ENCODE measurements at regions not wholly inside any gene's neighbourhood (a gene's known extent, or its start where the extent isn't known, plus 50 kb on each side); places are given as distances from the start of the nearest gene placed in this dataset.

GRCh38 chr14:104246401-104247335, 108.3 kb downstream of the KIF26A start:
- Histone ChIP-seq H4K20me1 (ENCODE audit: insufficient read depth) (no peaks in the 10 kb centered on the region), H3K79me2 (ENCODE audit: insufficient read depth) (no peaks in the 10 kb centered on the region), H3F3A (replicated peaks; ENCODE audit: insufficient read depth) (no peaks in the 10 kb centered on the region), H3K27ac (ENCODE audit: low read depth in 2 of 2, low read length in 1 of 2) (no peak overlapping the region), H3K9me3 (no peaks in the 10 kb centered on the region), H3K4me1 (ENCODE audit: control insufficient read depth in 1 of 2, insufficient read depth in 2 of 2, low read depth in 1 of 2, low read length in 1 of 2) (peaks cover 0 to 8% of the 10 kb centered on the region in 2 experiments; a peak in 1 of 4 replicates), H3K9ac (no peak overlapping the region), H3K4me2 (no peak overlapping the region), H3K4me3 (ENCODE audit: low read depth in 2 of 2, low read length in 1 of 2) (no peak overlapping the region), H3K9me2 (no peaks in the 10 kb centered on the region), H3K36me3 (replicated peaks in 1 of 2; ENCODE audit: control insufficient read depth in 1 of 2, insufficient read depth in 2 of 2, low read length in 1 of 2) (no peaks in the 10 kb centered on the region), H2AFZ (ENCODE audit: low read depth) (no peak overlapping the region), H3K27me3 (ENCODE audit: insufficient read depth) (no peaks in the 10 kb centered on the region)
- DNase-seq = no peak
- ChIA-PET POLR2A (no interaction called here), CTCF (interaction anchor here (0.9 kb wide), 1 partner anchor 96 kb away, joined by 3 read pairs; no protein-coding TSS in a partner anchor)
- TF ChIP-seq ELF1 (IDR thresholded peaks at IDR 0.05) (no peak), TEAD4 (IDR thresholded peaks at IDR 0.05; ENCODE audit: borderline replicate concordance, insufficient read depth) (no peak), FOXJ3 (CRISPR knock-in tag; IDR thresholded peaks at IDR 0.05) (no peak), PBX3 (IDR thresholded peaks at IDR 0.05) (no peak)
- WGBS (ENCODE audit: low lambda C conversion rate) = 50% methylated on average over 15 of the region's 19 CpGs

- no peak for TF ChIP-seq PBX3 (IDR thresholded peaks at IDR 0.05)
- TF ChIP-seq RFX5 (IDR thresholded peaks at IDR 0.05; ENCODE audit: low read length) = peak; percentile 91
- Histone ChIP-seq H3K9ac (no peak overlapping the region), H3K9me3 (no peaks in the 10 kb centered on the region), H3K27me3 (ENCODE audit: insufficient read depth) (no peaks in the 10 kb centered on the region), H3K27ac (ENCODE audit: low read depth in 2 of 2, low read length in 1 of 2) (no peak overlapping the region; a peak in 1 of 4 replicates), H4K20me1 (ENCODE audit: insufficient read depth) (no peaks in the 10 kb centered on the region), H3K4me3 (ENCODE audit: low read depth in 2 of 2, low read length in 1 of 2) (no peak overlapping the region), H3K36me3 (replicated peaks in 1 of 2; ENCODE audit: control insufficient read depth in 1 of 2, insufficient read depth in 2 of 2, low read length in 1 of 2) (no peaks in the 10 kb centered on the region), H3K79me2 (ENCODE audit: insufficient read depth) (no peaks in the 10 kb centered on the region), H2AFZ (ENCODE audit: low read depth) (no peak overlapping the region), H3K9me2 (no peaks in the 10 kb centered on the region), H3F3A (replicated peaks; ENCODE audit: insufficient read depth) (no peaks in the 10 kb centered on the region), H3K4me1 (ENCODE audit: control insufficient read depth in 1 of 2, insufficient read depth in 2 of 2, low read depth in 1 of 2, low read length in 1 of 2) (peaks cover 0 to 8% of the 10 kb centered on the region in 2 experiments; a peak in 1 of 4 replicates), H3K4me2 (no peak overlapping the region)
- no peak for DNase-seq
- ChIA-PET CTCF (interaction anchor here (1.0 kb wide), 1 partner anchor 110 kb away, joined by 3 read pairs; no protein-coding TSS in a partner anchor), POLR2A (no interaction called here)
- WGBS (ENCODE audit: low lambda C conversion rate) = 63% methylated on average over 9 of the region's 24 CpGs
Measured at GRCh38 chr14:104247336-104248202, 109.2 kb downstream of the KIF26A start.

All from SK-N-SH (cell line).